ENCODE measurements at regions not wholly inside any gene's neighbourhood (a gene's known extent, or its start where the extent isn't known, plus 50 kb on each side); places are given as distances from the start of the nearest gene placed in this dataset.

DNA sequence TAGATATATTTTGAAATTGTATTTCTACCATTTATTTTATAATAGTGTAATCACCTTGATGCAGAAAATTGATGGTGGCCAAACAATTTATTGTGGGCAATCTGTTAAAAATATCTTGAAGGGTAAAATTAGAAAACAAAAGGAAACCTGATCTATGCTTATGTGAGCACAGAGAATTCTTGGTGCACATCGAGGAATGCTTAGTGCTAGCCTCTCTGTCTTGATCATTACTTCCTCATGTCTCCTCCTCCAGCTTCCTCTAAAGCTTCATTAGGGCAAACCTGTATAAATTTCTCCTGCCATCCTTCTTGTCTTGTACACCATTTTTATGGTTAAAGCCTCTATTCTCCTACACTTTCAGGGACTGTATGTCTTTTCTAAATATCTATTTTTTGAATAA is 725.8 kb downstream of the RAPGEF2 start:
- ChIA-PET POLR2A (no interaction called here), CTCF (interaction anchor here (0.6 kb wide), 1 partner anchor 11 kb away, joined by 3 read pairs; no protein-coding TSS in a partner anchor), SMC1A (ENCODE audit: uncharacterized antibody, unreplicated experiment) (no interaction called here), RAD21 (ENCODE audit: unreplicated experiment) (no interaction called here)
- in situ Hi-C loops (cut with MboI) (no loop called here), intact Hi-C loops (cut with micrococcal nuclease; ENCODE audit: unreplicated experiment) (no loop called here)
- ATAC-seq = no peak
- H3K4me2 ChIP-seq (ENCODE audit: control insufficient read depth, insufficient read depth) = no peak overlapping the region
- no peaks in the 10 kb centered on the region for H3K79me2 ChIP-seq (ENCODE audit: control insufficient read depth, insufficient read depth, low read length)
- no peaks in the 10 kb centered on the region for H3K4me1 ChIP-seq (ENCODE audit: control insufficient read depth, insufficient read depth, low read length)
- no peaks in the 10 kb centered on the region for H3K36me3 ChIP-seq (ENCODE audit: control insufficient read depth in 2 of 2, insufficient read depth in 2 of 2, low read length in 1 of 2)
- H3K4me3 ChIP-seq = no peak overlapping the region
- WGBS (ENCODE audit: insufficient coverage, insufficient replicate concordance, low lambda C conversion rate, missing lambda C conversion rate) = 0% methylated on average over 1 of the region's 1 CpG
- no peaks in the 10 kb centered on the region; the same call in 1 of the 2 replicates for H4K20me1 ChIP-seq (ENCODE audit: control insufficient read depth, insufficient read depth)
- H3K27ac ChIP-seq (ENCODE audit: control insufficient read depth, insufficient read depth) = no peak overlapping the region
- H3K27me3 ChIP-seq (replicated peaks in 1 of 2; ENCODE audit: control insufficient read depth in 2 of 2, insufficient read depth in 2 of 2, low read length in 1 of 2) = no peaks in the 10 kb centered on the region
- FAIRE-seq = no peak
- BruUV-seq (replicated peaks) = no TSS peak
- H3K9me3 ChIP-seq (replicated peaks; ENCODE audit: control insufficient read depth, insufficient read depth, low read length) = no peaks in the 10 kb centered on the region
- H2AFZ ChIP-seq (ENCODE audit: control insufficient read depth, low read depth, low read length) = no peak overlapping the region
- DNase-seq (ENCODE audit: low read depth, low spot score) = no peak
- no peak overlapping the region for H3K9ac ChIP-seq (ENCODE audit: control insufficient read depth, insufficient read depth, low read length)
- TF ChIP-seq ZNF384 (IDR thresholded peaks at IDR 0.05; ENCODE audit: borderline replicate concordance, low read depth, low read length) (no peak), GATAD2B (conservative IDR thresholded peaks at IDR 0.05; ENCODE audit: low read depth) (no peak), FOXK2 (IDR thresholded peaks at IDR 0.05) (no peak), TCF3 (IDR thresholded peaks at IDR 0.05; ENCODE audit: borderline replicate concordance, insufficient read depth, low read depth, low read length) (no peak), NR2C1 (IDR thresholded peaks at IDR 0.05) (no peak), TARDBP (IDR thresholded peaks at IDR 0.05; ENCODE audit: borderline replicate concordance) (no peak), SRF (IDR thresholded peaks at IDR 0.05; ENCODE audit: low read depth in 2 of 2, low read length in 2 of 2) (no peak), RFX5 (IDR thresholded peaks at IDR 0.05; ENCODE audit: low read depth, low read length) (no peak)
- TF ChIP-seq, protein P1, sequence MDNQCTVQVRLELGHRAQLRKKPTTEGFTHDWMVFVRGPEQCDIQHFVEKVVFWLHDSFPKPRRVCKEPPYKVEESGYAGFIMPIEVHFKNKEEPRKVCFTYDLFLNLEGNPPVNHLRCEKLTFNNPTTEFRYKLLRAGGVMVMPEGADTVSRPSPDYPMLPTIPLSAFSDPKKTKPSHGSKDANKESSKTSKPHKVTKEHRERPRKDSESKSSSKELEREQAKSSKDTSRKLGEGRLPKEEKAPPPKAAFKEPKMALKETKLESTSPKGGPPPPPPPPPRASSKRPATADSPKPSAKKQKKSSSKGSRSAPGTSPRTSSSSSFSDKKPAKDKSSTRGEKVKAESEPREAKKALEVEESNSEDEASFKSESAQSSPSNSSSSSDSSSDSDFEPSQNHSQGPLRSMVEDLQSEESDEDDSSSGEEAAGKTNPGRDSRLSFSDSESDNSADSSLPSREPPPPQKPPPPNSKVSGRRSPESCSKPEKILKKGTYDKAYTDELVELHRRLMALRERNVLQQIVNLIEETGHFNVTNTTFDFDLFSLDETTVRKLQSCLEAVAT (IDR thresholded peaks at IDR 0.05) = no peak
- TF ChIP-seq, protein P2, sequence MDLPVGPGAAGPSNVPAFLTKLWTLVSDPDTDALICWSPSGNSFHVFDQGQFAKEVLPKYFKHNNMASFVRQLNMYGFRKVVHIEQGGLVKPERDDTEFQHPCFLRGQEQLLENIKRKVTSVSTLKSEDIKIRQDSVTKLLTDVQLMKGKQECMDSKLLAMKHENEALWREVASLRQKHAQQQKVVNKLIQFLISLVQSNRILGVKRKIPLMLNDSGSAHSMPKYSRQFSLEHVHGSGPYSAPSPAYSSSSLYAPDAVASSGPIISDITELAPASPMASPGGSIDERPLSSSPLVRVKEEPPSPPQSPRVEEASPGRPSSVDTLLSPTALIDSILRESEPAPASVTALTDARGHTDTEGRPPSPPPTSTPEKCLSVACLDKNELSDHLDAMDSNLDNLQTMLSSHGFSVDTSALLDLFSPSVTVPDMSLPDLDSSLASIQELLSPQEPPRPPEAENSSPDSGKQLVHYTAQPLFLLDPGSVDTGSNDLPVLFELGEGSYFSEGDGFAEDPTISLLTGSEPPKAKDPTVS (IDR thresholded peaks at IDR 0.05; ENCODE audit: low read depth, low read length) = no peak
- TF ChIP-seq, protein P3, sequence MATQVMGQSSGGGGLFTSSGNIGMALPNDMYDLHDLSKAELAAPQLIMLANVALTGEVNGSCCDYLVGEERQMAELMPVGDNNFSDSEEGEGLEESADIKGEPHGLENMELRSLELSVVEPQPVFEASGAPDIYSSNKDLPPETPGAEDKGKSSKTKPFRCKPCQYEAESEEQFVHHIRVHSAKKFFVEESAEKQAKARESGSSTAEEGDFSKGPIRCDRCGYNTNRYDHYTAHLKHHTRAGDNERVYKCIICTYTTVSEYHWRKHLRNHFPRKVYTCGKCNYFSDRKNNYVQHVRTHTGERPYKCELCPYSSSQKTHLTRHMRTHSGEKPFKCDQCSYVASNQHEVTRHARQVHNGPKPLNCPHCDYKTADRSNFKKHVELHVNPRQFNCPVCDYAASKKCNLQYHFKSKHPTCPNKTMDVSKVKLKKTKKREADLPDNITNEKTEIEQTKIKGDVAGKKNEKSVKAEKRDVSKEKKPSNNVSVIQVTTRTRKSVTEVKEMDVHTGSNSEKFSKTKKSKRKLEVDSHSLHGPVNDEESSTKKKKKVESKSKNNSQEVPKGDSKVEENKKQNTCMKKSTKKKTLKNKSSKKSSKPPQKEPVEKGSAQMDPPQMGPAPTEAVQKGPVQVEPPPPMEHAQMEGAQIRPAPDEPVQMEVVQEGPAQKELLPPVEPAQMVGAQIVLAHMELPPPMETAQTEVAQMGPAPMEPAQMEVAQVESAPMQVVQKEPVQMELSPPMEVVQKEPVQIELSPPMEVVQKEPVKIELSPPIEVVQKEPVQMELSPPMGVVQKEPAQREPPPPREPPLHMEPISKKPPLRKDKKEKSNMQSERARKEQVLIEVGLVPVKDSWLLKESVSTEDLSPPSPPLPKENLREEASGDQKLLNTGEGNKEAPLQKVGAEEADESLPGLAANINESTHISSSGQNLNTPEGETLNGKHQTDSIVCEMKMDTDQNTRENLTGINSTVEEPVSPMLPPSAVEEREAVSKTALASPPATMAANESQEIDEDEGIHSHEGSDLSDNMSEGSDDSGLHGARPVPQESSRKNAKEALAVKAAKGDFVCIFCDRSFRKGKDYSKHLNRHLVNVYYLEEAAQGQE (IDR thresholded peaks at IDR 0.05; ENCODE audit: low read depth, low read length) = no peak
- TF ChIP-seq, protein P4, sequence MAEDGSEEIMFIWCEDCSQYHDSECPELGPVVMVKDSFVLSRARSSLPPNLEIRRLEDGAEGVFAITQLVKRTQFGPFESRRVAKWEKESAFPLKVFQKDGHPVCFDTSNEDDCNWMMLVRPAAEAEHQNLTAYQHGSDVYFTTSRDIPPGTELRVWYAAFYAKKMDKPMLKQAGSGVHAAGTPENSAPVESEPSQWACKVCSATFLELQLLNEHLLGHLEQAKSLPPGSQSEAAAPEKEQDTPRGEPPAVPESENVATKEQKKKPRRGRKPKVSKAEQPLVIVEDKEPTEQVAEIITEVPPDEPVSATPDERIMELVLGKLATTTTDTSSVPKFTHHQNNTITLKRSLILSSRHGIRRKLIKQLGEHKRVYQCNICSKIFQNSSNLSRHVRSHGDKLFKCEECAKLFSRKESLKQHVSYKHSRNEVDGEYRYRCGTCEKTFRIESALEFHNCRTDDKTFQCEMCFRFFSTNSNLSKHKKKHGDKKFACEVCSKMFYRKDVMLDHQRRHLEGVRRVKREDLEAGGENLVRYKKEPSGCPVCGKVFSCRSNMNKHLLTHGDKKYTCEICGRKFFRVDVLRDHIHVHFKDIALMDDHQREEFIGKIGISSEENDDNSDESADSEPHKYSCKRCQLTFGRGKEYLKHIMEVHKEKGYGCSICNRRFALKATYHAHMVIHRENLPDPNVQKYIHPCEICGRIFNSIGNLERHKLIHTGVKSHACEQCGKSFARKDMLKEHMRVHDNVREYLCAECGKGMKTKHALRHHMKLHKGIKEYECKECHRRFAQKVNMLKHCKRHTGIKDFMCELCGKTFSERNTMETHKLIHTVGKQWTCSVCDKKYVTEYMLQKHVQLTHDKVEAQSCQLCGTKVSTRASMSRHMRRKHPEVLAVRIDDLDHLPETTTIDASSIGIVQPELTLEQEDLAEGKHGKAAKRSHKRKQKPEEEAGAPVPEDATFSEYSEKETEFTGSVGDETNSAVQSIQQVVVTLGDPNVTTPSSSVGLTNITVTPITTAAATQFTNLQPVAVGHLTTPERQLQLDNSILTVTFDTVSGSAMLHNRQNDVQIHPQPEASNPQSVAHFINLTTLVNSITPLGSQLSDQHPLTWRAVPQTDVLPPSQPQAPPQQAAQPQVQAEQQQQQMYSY (CRISPR knock-in tag; IDR thresholded peaks at IDR 0.05) = no peak
- TF ChIP-seq, protein P5, sequence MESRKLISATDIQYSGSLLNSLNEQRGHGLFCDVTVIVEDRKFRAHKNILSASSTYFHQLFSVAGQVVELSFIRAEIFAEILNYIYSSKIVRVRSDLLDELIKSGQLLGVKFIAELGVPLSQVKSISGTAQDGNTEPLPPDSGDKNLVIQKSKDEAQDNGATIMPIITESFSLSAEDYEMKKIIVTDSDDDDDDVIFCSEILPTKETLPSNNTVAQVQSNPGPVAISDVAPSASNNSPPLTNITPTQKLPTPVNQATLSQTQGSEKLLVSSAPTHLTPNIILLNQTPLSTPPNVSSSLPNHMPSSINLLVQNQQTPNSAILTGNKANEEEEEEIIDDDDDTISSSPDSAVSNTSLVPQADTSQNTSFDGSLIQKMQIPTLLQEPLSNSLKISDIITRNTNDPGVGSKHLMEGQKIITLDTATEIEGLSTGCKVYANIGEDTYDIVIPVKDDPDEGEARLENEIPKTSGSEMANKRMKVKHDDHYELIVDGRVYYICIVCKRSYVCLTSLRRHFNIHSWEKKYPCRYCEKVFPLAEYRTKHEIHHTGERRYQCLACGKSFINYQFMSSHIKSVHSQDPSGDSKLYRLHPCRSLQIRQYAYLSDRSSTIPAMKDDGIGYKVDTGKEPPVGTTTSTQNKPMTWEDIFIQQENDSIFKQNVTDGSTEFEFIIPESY (IDR thresholded peaks at IDR 0.05) = no peak
